GM19025 (cell line): ENCODE measurements at regions not wholly inside any gene's neighbourhood (a gene's known extent, or its start where the extent isn't known, plus 50 kb on each side); places are given as distances from the start of the nearest gene placed in this dataset.
"Not testable (repeated sequence)": the region's sequence is repeated elsewhere in the genome, so short reads cannot be mapped to it uniquely, and the experiment has no call there.

ENCODE experiments used
- ATAC-seq: cut with Tn5 transposase; IDR thresholded peaks from one replicate; pipeline ENCODE4 v1.9.1; 2021; ENCODE audit warnings: mild to moderate bottlenecking, low read depth, moderate library complexity; ENCODE audit not compliant: unreplicated experiment

- ATAC-seq = no peak
These were observed 392.4 kb downstream of the TECRL start for GRCh38 chr4:64016893-64017292.

DNA sequence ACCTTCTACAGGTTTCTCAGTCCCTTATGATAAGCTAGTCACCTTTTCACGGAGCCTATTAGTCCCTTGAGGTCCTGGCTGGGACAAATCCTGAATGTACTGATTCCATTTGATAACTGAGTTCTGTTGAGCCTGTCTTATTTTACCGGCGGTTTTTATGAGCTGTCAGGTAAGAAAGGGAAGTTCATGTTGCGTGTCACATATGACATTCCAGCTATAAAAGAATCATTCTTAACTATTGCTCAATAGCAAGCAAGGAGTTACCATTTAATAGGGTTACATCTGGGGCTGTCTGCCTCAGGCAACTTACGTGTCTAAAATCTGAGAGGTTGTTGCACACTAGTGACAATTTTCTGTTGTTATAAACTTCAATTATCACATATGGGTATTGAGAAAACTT is 394.6 kb downstream of the TECRL start:
- ATAC-seq = no peak

DNA sequence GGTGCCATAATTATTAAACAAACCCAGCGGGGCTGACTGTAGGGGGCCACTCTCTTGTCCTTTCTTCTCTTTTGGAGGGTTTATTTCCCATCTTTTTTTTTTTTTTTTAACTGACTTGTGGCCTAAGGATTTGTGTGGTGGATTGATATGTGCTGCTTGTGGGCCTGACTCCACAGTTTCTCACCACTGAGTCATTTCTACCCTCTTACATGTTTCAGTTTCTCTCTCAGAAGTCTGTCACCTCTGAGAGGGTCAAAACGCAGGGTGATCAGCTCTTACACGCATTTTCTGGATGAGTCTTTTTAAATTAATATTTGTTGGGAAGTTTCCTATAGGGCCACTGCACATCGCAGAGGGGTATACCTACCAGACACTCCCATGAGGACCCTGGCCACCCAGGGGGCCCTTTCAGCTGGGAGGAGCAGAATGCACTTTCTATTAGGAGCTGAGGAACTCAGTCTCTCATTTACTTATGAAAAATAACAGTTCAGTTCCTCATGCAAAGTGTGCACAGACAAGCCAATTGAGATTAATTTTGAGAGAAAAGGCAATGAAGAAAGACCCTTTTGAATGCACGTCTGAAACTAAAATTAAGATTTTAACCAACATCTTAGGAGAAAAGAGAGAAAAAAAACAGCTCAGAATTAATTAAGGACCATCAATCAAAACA is 407.9 kb downstream of the TECRL start:
- peak; percentile 89 for ATAC-seq

GRCh38 chr4:64000241-64000640 is 409.0 kb downstream of the TECRL start:
- no peak for ATAC-seq

DNA sequence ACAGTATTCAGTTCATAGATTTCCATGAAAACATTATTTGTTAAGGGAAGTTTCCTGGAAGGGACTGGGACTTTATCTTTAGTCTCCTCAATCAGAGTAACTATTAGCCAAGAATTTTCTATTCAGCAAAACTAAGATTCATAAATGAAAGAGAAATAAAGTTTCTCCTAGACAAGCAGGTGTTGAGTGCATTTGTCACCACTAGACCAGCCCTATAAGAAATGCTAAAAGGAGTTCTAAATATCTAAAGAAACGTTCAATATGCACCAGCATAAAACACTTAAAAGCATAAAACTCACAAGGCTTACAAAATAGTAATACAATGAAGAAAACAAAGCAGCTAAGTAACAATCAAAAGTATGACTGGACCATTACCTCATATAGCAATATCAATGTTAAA is 423.0 kb downstream of the TECRL start:
- no peak for ATAC-seq

DNA sequence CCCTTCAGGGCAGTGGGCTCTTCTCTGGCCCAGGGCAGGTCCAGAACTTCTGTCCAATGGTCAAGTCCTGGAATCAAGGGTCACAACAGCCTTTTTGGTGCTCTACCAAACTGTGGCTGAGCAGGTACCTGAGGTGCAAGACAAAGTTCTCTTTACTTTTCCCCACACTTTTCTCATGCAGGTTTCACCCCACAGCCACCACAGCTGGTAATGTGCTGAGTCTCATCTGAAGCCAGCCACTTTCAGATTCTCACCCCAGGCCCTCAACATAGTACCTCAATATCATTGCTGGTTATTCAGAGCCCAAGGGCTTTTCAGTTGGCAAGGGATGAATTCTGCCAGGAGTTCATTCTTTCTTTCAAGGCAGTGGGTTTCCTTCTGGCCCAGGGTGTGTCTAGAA is 426.0 kb downstream of the TECRL start:
- no peak for ATAC-seq

GRCh38 chr4:63965875-63966274 is 443.4 kb downstream of the TECRL start:
- no peak for ATAC-seq

DNA sequence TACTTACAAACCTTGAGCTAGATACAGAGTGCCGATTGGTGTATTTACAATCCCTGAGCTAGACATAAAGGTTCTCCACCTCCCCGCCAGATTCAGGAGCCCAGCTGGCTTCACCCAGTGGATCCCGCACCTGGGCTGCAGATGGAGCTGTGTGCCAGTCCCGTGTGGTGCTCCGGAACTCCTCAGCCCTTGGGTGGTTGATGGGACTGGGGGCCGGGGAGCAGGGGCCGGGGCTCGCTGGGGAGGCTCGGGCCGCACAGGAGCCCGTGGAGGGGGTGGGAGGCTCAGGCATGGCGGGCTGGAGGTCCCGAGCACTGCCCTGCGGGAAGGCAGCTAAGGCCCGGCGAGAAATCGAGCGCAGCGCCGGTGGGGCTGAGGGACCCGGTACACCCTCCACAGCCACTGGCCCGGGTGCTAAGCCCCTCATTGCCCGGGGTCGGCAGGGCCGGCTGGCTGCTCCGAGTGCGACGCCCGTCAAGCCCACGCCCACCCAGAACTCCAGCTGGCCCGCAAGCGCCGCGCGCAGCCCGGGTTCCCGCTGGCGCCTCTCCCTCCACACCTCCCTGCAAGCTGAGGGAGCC is 466.5 kb downstream of the TECRL start:
- not testable (repeated sequence) for ATAC-seq

GRCh38 chr4:63937961-63938360 is 471.3 kb downstream of the TECRL start:
- no peak for ATAC-seq

DNA sequence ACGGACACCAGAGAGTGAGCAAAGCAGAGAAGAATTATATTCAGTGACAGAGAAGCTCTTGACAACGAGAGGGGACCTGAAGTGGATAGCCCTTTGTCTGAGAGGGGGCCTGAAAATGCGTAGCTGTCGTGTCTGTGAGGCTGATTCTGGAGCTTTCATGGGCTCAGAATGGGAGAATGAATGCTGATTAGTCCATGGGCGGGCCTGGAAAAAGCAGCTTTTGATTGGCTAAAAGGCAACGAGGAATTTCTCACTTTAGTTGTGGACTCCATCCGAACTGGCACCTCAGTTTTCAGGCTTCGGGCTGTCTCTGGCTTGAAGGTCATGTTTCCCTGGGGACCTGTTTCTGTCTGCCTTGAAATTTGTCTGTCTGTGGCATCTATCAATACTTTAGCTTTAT is 487.1 kb downstream of the TECRL start:
- no peak for ATAC-seq

DNA sequence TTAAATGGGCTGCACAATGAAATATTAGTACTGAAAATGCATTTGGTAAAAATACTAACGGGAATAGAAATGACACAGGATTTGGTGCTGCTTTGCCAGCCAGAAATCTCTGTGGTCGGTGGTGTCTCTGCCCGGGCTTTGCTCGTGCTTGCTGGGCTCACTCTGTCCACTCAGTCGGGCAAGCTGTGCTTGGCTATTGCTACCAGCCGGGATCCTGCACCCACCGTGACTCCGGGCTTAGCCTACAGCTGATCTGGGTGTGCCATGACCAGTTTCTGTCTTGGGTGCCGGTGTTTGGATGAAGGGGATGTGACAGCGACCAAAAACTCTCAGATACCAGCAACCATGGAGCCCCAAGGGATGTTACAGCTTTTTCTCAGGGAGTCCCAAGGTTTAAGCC is 487.7 kb downstream of the TECRL start:
- ATAC-seq = no peak

DNA sequence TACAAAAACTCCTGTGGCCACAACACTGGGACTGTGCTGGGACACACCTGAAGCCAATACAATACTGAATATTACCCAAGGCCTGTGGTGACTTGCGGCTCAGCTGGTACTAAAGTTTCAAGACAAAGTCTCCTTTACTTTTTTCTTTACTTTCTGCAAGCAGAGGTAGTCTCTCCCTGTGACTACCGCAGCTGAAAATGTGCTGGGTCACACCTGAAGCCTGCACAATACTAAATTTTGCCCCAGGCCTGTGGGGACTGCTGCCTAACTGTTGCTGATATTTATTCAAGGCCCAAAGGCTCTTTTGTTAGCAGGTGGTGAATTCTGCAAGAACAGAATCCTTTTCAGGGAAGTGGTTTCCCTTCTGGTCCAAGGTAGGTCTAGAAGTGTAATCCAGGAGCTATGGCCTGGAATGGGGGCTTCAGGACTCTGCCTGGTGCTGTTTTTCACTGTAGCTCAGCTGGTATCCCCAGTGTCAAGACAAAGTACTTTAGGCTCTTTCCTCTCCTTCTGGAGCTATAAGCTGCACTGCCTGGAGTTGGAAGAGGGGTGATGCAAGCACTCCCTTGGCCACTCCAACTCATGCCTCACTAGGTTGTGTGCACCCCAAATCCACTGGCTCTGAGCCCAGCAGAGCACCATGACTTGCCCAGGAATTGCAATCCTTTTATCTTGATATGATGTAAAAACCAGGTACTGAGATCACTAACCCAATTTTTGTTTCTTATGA is 489.4 kb downstream of the TECRL start:
- ATAC-seq = no peak

- no peak for ATAC-seq
These were observed 502.5 kb downstream of the TECRL start for GRCh38 chr4:63906660-63907183.

DNA sequence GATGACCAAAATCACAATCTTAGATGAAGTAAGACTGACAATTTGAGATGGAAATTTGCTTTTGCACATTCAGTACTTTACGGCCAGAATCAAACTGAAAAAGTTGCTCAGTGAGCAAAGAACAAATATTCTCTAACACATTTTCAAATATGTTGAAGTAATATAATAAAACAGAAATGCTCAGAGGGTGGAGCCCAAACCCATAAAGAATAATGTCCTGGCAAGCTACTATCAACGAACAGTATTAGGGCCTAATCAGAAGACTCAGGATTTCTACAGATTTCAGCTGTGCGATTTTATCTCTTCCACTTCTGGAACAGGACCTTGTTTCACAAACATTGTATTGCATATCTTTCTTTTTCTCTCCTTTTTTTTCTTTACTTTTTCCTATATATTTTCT is 505.0 kb downstream of the TECRL start:
- no peak for ATAC-seq

DNA sequence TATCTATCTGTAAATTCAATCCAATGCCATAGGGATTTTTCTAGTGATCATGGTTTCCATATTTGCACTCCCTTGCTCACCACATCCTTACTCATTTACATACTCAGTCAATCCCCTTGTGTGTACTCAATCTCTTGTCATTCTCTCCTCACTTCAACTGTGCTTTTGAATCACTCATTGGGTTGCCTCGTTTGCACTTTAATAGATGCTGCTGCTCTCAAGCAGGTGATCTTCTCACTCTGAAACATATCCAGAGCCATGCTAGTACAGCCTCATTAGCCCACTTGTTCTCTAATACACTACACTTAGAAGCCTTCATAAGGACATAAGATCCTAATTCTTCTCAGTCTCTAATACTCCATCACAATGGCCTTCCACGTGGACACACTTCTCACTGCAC is 507.9 kb downstream of the TECRL start:
- no peak for ATAC-seq

GRCh38 chr4:63898961-63899360 is 510.3 kb downstream of the TECRL start:
- no peak for ATAC-seq

- no peak for ATAC-seq
These were observed 515.1 kb downstream of the TECRL start for GRCh38 chr4:63894161-63894560.

DNA sequence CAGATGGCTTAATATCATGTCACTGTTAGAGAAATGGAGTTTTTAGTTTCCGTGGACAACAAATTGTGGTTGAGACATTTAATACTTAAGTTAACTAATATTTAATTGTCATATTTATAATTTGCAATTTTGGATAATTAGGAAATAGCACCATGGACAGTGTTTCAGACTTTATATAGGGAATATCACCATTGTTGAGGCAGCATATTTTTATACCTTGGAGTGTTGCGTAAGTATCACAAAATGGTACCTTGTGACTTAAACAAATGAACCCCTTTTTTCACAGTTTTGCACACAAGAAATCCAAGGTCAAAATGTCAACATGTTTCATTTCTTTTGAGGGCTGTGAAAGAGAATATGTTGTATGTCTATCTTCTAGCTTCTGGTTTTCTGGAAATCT is 539.9 kb downstream of the TECRL start:
- ATAC-seq = no peak

DNA sequence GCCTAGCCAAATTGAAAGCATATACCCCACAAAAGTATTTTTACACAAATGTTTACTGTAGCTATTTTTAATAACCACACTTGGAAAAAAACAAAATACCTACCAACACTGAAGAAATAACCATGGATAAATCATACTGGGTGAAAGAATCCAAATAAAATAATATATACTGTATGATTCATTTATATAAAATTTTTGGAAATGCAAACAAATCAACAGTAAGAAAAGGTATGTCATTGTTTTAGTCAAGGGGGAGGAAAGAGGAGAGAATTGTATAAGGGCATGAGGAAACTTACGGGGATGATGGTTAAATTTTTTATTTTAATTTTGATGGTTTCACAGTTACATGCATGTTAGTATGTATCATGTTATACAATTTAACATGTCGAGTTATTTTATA is 557.8 kb downstream of the TECRL start:
- no peak for ATAC-seq

DNA sequence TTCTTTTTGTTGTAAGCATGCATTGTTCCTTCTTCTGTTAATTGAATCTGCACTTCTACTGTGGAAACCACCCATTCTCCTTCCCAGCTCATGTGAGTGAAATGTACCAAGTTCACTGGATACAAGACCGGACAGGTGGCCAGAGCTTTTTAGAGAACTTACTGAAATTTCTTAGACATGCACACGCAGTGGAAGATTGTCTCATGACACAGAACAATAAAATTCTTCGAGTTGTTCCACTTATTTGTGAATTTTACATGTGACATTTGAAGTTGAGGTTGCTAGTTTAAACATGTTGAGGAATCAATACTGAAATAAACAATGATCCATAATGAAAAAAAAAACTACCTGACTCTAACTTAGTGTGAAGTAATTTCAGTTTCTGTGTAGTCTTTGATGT is 568.0 kb downstream of the TECRL start:
- ATAC-seq = no peak

DNA sequence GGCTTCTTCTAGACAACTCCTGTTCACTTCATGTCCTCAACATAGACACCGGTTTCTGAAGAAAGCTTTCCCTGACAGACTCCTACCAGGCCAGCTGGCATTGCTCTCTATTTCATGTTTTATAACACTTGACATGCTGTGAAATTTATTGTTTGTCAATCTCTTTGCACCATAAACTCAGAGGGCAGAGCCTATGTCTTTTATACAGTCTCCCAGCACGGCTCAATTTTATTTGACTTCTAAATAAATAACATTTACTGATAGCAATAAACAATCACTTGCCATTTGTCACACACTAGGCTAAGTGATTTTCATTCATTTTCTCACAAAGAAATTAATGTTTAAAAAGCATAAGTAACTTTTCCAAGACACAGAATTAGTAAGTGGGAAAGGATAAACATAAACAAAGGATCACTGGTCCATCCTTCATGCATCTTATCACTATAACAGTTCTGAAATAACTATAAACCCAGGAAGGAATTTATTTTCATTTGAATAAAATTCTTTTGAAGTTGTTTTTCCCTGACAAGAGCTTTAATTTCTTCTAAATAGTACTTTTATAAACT is 577.6 kb downstream of the TECRL start:
- no peak for ATAC-seq
